CD4-positive, alpha-beta T cell treated with Interferon alpha-2 for 1 hour (primary cell): ENCODE measurements at regions not wholly inside any gene's neighbourhood (a gene's known extent, or its start where the extent isn't known, plus 50 kb on each side); places are given as distances from the start of the nearest gene placed in this dataset.

ENCODE experiments used
- DNase-seq, 2 donors: peaks; one replicate each; pipeline ENCODE4 v3.0.0-alpha.2; 2020 to 2022

DNA sequence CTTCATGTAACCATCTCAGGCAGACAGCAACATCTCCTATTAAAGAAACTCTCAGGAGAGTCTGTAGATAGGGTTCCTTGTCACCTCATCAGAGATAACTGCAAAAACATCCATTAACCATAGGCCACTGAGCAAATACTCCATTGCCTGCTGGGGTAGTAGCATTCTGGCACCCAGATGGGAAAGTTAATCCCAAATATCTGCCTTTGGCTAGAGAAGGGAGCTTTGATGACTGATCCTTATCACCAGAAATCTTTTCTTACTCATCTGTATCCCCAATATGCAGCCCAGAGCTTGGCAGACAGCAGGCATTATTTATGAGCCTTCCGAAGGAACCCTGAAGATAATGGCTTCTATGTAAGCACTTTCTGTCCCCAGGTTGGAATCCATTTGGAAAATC lies 173.1 kb downstream of the MFSD1 start:
- no peak for DNase-seq

- no peak for DNase-seq
Observed at GRCh38 chr3:158976966-158977365, 175.1 kb downstream of the MFSD1 start.

GRCh38 chr3:158977497-158977896 lies 175.6 kb downstream of the MFSD1 start:
- no peak for DNase-seq

- no peak for DNase-seq
Observed at GRCh38 chr3:158983216-158984099, 181.6 kb downstream of the MFSD1 start.

DNA sequence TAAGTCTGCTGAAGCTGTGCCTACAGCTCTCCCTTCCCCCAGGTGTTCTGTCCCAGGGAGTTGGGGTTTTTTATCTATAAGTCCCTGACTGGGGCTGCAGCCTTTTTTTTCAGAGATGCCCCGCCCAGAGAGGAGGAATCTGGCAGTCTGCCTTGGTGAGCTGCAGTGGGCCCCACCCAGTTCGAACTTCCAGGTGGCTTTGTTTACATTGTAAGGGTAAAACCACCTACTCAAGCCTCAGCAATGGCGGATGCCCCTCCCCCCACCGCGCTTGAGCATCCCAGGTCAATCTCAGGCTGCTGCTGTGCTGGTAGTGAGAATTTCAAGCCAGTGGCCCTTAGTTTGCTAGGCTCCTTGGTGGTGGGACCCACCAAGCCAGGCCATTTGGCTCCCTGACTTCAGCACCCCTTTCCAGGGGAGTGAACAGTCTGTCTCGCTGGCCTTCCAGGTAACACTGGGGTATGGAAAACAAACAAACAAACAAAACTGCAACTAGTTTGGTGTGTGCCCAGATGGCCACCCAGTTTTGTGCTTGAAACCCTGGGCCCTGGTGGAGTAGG lies 189.4 kb downstream of the MFSD1 start:
- DNase-seq, result no peak

- DNase-seq, result no peak
Observed at GRCh38 chr3:158992463-158992862, 190.6 kb downstream of the MFSD1 start.

- DNase-seq, result no peak
Observed at GRCh38 chr3:158994386-158994785, 192.5 kb downstream of the MFSD1 start.

GRCh38 chr3:159001711-159002110 lies 199.9 kb downstream of the MFSD1 start:
- DNase-seq, result no peak

DNA sequence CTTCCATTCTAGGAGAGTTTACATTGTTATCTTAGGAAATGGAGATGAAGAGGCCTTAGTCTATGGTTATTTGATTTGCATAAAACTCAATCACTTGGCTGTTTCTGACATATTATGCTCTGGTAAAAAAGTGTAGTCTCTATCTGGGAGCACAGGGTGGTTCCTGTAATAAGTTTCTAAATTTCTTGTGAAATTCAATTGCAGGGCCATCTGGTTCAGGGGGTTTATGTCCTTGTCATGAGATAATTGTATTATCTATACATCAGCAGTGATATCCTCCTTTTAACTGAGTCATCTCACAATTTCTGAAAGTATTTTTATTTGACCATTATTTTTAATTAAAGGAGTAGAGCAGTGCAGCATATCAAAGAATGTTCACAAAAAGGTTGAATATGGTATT lies 203.3 kb downstream of the MFSD1 start:
- no peak for DNase-seq

- no peak for DNase-seq
Observed at GRCh38 chr3:159007331-159007730, 205.5 kb downstream of the MFSD1 start.

DNA sequence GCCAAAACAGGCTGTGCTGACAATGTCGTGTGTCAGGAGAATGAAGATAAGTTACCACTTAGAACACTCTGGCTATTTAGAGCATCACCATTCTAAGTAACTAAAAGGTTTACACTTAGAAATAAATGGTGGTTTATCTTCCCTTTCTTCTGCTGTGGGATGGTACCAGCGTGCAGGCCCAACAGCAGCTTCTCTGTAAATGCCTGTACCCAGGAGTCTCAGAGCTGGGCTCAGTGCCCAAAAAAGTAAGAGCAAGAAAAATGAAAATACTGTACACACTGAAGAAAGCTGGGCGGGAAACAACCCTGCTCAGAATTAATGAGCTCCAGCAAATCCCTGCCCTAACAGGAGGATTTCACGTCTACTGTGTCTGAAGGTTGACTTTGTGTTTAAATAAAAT lies 206.5 kb downstream of the MFSD1 start:
- no peak for DNase-seq

- DNase-seq, result no peak
Observed at GRCh38 chr3:159018341-159018740, 216.5 kb downstream of the MFSD1 start.

GRCh38 chr3:159025733-159026132 lies 223.9 kb downstream of the MFSD1 start:
- DNase-seq, result no peak

GRCh38 chr3:159026510-159026909 lies 224.7 kb downstream of the MFSD1 start:
- no peak for DNase-seq

GRCh38 chr3:159028706-159029105 lies 226.9 kb downstream of the MFSD1 start:
- no peak for DNase-seq

DNA sequence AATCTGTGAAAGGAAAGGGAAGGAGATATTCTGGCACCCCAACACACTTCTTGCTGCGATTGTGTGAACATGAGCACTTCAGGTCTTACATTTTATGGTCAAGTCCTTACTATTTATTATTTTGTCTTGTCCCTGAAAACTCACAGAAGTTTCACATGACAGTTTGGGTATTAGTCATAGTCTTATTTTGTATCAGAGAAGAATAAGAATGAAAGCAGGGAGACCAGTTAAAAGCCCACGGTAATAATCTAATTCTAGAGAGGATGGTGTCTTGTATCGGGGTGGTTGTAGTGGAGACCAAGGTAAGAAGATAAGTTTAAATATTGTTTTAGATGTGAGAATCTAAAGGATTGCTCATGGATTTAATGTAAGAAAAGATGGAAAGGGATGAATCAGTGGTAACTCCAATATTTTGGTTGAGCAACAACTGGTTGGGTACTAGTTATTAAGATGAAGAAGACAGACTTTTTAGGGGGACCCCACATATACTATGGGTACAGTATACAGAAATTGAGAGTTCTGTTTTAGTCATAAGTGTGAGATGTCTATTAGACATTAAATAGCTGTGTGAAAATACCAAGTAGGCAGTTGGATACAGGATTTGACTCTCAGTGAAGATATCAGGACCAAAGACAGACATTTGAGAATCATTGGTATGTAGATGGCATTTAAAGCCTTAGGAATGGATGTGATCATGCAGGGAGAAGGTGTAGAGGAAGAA lies 227.6 kb downstream of the MFSD1 start:
- no peak for DNase-seq

DNA sequence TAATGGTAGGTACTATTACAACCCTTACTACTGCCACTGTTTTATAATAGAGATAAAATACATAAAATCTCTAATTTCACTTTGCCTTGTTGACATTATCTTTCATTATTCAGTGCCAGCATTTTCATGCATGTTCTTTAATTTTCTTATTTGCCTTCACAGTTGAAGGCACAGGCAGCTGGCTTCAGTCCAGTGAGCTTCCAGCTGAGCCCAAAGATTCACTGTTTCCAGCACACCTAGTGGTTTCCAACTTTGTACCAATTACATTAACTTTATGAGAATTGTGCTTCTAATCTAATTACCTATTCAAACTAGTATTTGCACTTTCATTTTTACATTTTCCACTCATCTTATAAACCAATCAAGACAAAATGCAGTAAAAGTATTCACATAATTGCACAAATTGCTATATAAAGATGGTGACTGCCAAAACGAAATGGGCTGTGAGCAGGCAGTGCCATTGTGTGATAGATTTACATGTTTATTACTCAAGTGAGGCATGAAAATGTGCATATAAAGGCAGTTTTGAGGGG lies 228.3 kb downstream of the MFSD1 start:
- DNase-seq, result no peak

- DNase-seq, result no peak
Observed at GRCh38 chr3:159030886-159031679, 229.2 kb downstream of the MFSD1 start.

GRCh38 chr3:159032311-159032710 lies 230.5 kb downstream of the MFSD1 start:
- DNase-seq, result no peak

- DNase-seq, result no peak
Observed at GRCh38 chr3:159038405-159038804, 236.6 kb downstream of the MFSD1 start.

GRCh38 chr3:159039286-159039685 lies 237.4 kb downstream of the MFSD1 start:
- DNase-seq, result no peak

GRCh38 chr3:159045279-159045885 lies 243.5 kb downstream of the MFSD1 start:
- no peak for DNase-seq
